Pancreas (tissue), 10 donors: ENCODE measurements at regions not wholly inside any gene's neighbourhood (a gene's known extent, or its start where the extent isn't known, plus 50 kb on each side); places are given as distances from the start of the nearest gene placed in this dataset.

Source experiments
- ATAC-seq, 4 donors: fragments of 200-7000 bp; cut with Tn5 transposase; one replicate each; pipeline versions ENCODE4 v1.8.0 to v1.9.1; 2020; ENCODE audit warnings: mild to moderate bottlenecking in 4 of 4, moderate library complexity in 4 of 4
- DNase-seq, 6 donors: peaks; one replicate each; pipeline ENCODE4 v3.0.0-alpha.2; 2020
- FAIRE-seq: peaks from 2 replicates; lab custom pipeline; 2012; peaks lifted over from hg19 to GRCh38; lab: Jason Lieb, UNC
- H3K27ac ChIP-seq, 4 donors: fragments of 200-600 bp; sonication (generic); 1 replicate in 3 of 4; 2 replicates in 1 of 4; pipeline versions ENCODE4 v1.5.0 to v1.8.0; 2020
- H3K27me3 ChIP-seq, 4 donors: fragments of 200-600 bp; one replicate each; pipeline ENCODE4 v1.8.0; 2021
- H3K36me3 ChIP-seq, 3 donors: fragments of 200-600 bp; sonication (generic) in 1 of 3; one replicate each; pipeline versions ENCODE4 v1.5.0 to v1.8.0; 2020 to 2021
- H3K4me1 ChIP-seq, 3 donors: fragments of 200-600 bp; one replicate each; pipeline ENCODE4 v1.8.0; 2021
- H3K4me3 ChIP-seq, 4 donors: fragments of 200-600 bp; sonication (generic) in 2 of 4; one replicate each; pipeline versions ENCODE4 v1.5.0 to v1.8.0; 2020 to 2021
- H3K9me3 ChIP-seq, 4 donors: fragments of 200-600 bp; one replicate each; pipeline ENCODE4 v1.8.0; 2021
- CTCF ChIP-seq, 4 donors: fragments of 200-600 bp; sonication (generic) in 3 of 4; IDR thresholded peaks; one replicate each; pipeline versions ENCODE4 v1.5.0 to v1.8.0; 2021; ENCODE audit warnings: antibody characterized with exemption in 4 of 4
- WGBS, 2 donors: extraction: QIAGEN DNeasy Blood & Tissue Kit; methylation state at CpG; one replicate each; pipeline ENCODE4 v1.1.7; 2013; 5-methylcytosine and 5-hydroxymethylcytosine counted together
- intact Hi-C, 3 donors: fragments of 100-400 bp; cut with DNase I; formaldehyde crosslinking; loops; one replicate each; pipeline versions ENCODE4 v1.11.1 to v1.14.2; 2022
- donor health status: healthy with polysubstance abuse.
- donor health status: DM: no; HTN: no; CAD: no; lungs with moderate emphysema.
- donor health status: DM: no; HTN: no; CAD: no.
- donor health status: control.
- donor health status: control.
- donor health status: Bipolar disorder and iron deficiency.
- donor health status: DM: yes; HTN: yes; CAD: no.
- donor health status: DM: no; HTN: no; CAD: no.
- donor health status: DM: no; HTN: no; CAD: no.
- donor health status: DM: yes; HTN: yes; CAD: no.

- DNase-seq = no peak
- 79 to 92% methylated on average over 7 of the region's 7 CpGs for WGBS, 2 donors
- no peaks in the 10 kb centered on the region for H3K9me3 ChIP-seq
- H3K4me3 ChIP-seq = no peak overlapping the region
- H3K36me3 ChIP-seq = no peaks in the 10 kb centered on the region
- H3K4me1 ChIP-seq = peaks cover 0 to 8% (median 7%) of the 10 kb centered on the region in 3 donors
- H3K27me3 ChIP-seq = no peaks in the 10 kb centered on the region
- no peak overlapping the region for H3K27ac ChIP-seq
- no peak for ATAC-seq
- no peak for TF ChIP-seq CTCF (IDR thresholded peaks at IDR 0.05)
- intact Hi-C loops = no loop called here
- FAIRE-seq = peak; percentile 98
Observed at GRCh38 chr1:115182012-115182715, 92.9 kb upstream of the TSPAN2 start.

- H3K4me1 ChIP-seq = peaks cover 0 to 2% (median 0%) of the 10 kb centered on the region in 3 donors
- no peaks in the 10 kb centered on the region for H3K9me3 ChIP-seq
- H3K27ac ChIP-seq = no peak overlapping the region
- ATAC-seq (no peak), FAIRE-seq (no peak), DNase-seq (no peak)
- WGBS, 2 donors = 91% methylated on average over 4 of the region's 4 CpGs
- no peaks in the 10 kb centered on the region for H3K36me3 ChIP-seq
- no peak overlapping the region for H3K4me3 ChIP-seq
- TF ChIP-seq CTCF (IDR thresholded peaks at IDR 0.05) = no peak
- intact Hi-C loops = no loop called here
- H3K27me3 ChIP-seq = no peaks in the 10 kb centered on the region
Observed at GRCh38 chr1:115181231-115181630, 91.9 kb upstream of the TSPAN2 start.

- DNase-seq (no peak), FAIRE-seq (no peak), ATAC-seq (peak in 1 of 4 donors; percentile 36)
- TF ChIP-seq CTCF (IDR thresholded peaks at IDR 0.05) = no peak
- Histone ChIP-seq H3K4me1 (no peaks in the 10 kb centered on the region), H3K4me3 (no peak overlapping the region), H3K27ac (no peak overlapping the region), H3K9me3 (no peaks in the 10 kb centered on the region), H3K27me3 (no peaks in the 10 kb centered on the region), H3K36me3 (no peaks in the 10 kb centered on the region)
- intact Hi-C loops = no loop called here
- 83 to 87% methylated on average over 12 of the region's 12 CpGs for WGBS, 2 donors
Observed at GRCh38 chr1:115179397-115180079, 90.2 kb upstream of the TSPAN2 start.

GRCh38 chr1:115176189-115176588 is 86.9 kb upstream of the TSPAN2 start:
- WGBS, 2 donors = 29 to 30% methylated on average over 1 of the region's 1 CpG
- Histone ChIP-seq H3K27ac (no peak overlapping the region), H3K4me3 (no peak overlapping the region), H3K27me3 (no peaks in the 10 kb centered on the region), H3K36me3 (no peaks in the 10 kb centered on the region), H3K4me1 (no peaks in the 10 kb centered on the region), H3K9me3 (no peaks in the 10 kb centered on the region)
- TF ChIP-seq CTCF (IDR thresholded peaks at IDR 0.05) = no peak
- FAIRE-seq (no peak), DNase-seq (peak in 1 of 6 donors; percentile 23), ATAC-seq (peak in 3 of 4 donors; percentile 46 to 83 (median 50))
- intact Hi-C loops = no loop called here

GRCh38 chr1:115175596-115175995 is 86.3 kb upstream of the TSPAN2 start:
- FAIRE-seq = no peak
- TF ChIP-seq CTCF (IDR thresholded peaks at IDR 0.05) = no peak
- intact Hi-C loops = no loop called here

More at GRCh38 chr1:115175596-115175995, 86.3 kb upstream of the TSPAN2 start:
- DNase-seq (no peak), ATAC-seq (no peak)
- no peaks in the 10 kb centered on the region for H3K4me1 ChIP-seq
- H3K27me3 ChIP-seq = no peaks in the 10 kb centered on the region
- no peak overlapping the region for H3K27ac ChIP-seq
- H3K36me3 ChIP-seq = no peaks in the 10 kb centered on the region
- no peak overlapping the region for H3K4me3 ChIP-seq
- H3K9me3 ChIP-seq = no peaks in the 10 kb centered on the region
- WGBS, 2 donors = 79 to 80% methylated on average over 2 of the region's 2 CpGs
